Tibial nerve (tissue), 3 donors: ENCODE measurements at regions not wholly inside any gene's neighbourhood (a gene's known extent, or its start where the extent isn't known, plus 50 kb on each side); places are given as distances from the start of the nearest gene placed in this dataset.

Source experiments
- POLR2A ChIP-seq, 2 donors: fragments of 450-650 bp; IDR thresholded peaks; one replicate each; pipeline ENCODE4 v1.6.1; 2017; ENCODE audit warnings: antibody characterized with exemption in 2 of 2, mild to moderate bottlenecking in 2 of 2, moderate library complexity in 2 of 2
- TF ChIP-seq, protein P1 (sequence below), 5 experiments: fragments of 200-600 bp in 3 of 5; fragments of 450-650 bp in 2 of 5; sonication (generic) in 3 of 5; IDR thresholded peaks; one replicate each; pipeline ENCODE4 v1.5.1; 2016 to 2019; ENCODE audit warnings: antibody characterized with exemption in 5 of 5, mild to moderate bottlenecking in 3 of 5, moderate library complexity in 2 of 5

DNA sequence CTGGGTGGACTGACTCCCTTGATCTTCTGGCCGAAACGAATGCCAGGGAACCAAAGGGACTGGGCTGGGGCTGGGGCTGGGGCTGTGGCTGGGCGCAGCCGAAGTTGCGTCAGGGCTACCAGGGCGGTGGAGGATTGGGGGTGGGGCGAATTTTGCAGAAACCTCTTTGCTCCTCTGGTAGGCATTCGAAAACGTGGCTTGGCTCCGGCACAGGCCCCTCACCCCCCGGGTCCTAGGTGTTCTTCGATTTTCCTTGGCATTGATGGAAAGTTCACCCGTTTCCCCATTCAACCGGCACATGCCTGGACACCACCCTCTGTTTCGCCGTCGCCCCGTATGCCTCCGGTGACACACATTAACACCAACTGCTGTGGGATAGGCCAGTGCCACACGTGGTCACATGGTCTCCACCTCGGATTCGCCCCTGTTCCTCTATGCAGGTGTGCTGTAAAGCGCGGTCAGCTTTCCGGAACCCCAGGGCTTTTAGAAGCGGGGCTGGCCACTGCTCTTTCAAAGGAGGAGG is 477.1 kb downstream of the SPATA31A7 start:
- TF ChIP-seq, protein P1, sequence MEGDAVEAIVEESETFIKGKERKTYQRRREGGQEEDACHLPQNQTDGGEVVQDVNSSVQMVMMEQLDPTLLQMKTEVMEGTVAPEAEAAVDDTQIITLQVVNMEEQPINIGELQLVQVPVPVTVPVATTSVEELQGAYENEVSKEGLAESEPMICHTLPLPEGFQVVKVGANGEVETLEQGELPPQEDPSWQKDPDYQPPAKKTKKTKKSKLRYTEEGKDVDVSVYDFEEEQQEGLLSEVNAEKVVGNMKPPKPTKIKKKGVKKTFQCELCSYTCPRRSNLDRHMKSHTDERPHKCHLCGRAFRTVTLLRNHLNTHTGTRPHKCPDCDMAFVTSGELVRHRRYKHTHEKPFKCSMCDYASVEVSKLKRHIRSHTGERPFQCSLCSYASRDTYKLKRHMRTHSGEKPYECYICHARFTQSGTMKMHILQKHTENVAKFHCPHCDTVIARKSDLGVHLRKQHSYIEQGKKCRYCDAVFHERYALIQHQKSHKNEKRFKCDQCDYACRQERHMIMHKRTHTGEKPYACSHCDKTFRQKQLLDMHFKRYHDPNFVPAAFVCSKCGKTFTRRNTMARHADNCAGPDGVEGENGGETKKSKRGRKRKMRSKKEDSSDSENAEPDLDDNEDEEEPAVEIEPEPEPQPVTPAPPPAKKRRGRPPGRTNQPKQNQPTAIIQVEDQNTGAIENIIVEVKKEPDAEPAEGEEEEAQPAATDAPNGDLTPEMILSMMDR (IDR thresholded peaks at IDR 0.05), result no peak
- no peak for TF ChIP-seq POLR2A (IDR thresholded peaks at IDR 0.05)
